ENCODE measurements at regions not wholly inside any gene's neighbourhood (a gene's known extent, or its start where the extent isn't known, plus 50 kb on each side); places are given as distances from the start of the nearest gene placed in this dataset.

DNA sequence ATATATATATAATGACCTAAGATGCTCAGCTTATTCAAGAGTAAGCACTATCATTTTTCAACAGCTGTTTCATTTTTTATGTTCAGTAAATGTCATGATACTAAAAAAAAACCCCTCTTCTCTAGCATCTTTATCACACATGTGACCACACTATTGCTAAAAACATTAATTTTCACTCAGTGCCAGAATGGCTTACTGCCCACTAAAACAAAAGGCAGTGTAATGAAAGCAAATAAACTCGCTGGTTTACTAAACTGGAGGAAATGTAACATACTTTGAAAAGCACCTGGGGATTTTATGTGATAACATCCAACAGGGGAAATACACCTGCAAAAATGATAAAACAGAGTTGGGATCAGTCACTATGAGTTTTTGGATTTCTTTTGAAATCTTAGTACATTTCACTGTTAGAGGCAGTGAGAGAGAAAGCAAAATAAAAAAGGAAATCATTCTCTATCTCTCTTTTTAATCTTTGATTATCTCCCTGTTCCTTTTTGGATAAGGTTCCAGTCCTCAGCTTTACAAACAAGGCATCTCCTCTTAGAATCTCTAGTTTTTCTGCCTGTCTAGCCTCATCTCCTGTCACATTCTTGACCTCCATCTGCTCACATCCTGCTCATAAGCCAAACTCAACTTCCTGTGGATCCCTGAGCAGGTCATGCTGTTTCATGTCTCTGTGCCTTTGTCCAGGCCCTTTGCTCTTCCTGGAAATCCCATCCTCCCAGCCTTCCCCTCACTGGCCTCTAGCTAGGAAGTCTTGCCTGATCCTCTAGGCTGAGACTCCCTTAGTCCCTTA lies 338.0 kb downstream of the MAN2A1 start:
- no peak for DNase-seq (ENCODE audit: low read depth in 4 of 4, low spot score in 3 of 4)

- DNase-seq (ENCODE audit: low read depth in 4 of 4, low spot score in 3 of 4) = no peak
Measured at GRCh38 chr5:110031402-110032140, 341.8 kb downstream of the MAN2A1 start.

DNA sequence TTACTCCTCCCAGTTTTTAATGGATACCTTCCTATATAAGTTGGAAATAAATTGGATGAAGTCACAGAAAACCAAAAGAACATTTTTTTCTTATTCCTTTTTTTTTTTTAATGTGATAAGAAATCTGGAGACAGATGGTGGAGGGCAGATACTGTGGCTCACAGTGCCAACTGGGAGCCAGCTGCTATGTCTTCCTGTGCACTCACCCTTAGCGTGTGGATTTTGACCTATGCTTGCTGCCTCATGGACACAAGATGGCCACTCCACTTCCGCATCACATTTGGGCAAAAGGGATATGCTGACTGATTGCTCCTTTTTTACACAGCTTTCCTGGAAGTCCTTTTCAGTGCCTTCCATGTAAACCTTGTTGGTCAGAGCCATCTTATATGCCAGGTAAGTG lies 342.6 kb downstream of the MAN2A1 start:
- no peak for DNase-seq (ENCODE audit: low read depth in 4 of 4, low spot score in 3 of 4)

GRCh38 chr5:110034056-110034600 lies 344.4 kb downstream of the MAN2A1 start:
- DNase-seq (ENCODE audit: low read depth in 4 of 4, low spot score in 3 of 4) = no peak

DNA sequence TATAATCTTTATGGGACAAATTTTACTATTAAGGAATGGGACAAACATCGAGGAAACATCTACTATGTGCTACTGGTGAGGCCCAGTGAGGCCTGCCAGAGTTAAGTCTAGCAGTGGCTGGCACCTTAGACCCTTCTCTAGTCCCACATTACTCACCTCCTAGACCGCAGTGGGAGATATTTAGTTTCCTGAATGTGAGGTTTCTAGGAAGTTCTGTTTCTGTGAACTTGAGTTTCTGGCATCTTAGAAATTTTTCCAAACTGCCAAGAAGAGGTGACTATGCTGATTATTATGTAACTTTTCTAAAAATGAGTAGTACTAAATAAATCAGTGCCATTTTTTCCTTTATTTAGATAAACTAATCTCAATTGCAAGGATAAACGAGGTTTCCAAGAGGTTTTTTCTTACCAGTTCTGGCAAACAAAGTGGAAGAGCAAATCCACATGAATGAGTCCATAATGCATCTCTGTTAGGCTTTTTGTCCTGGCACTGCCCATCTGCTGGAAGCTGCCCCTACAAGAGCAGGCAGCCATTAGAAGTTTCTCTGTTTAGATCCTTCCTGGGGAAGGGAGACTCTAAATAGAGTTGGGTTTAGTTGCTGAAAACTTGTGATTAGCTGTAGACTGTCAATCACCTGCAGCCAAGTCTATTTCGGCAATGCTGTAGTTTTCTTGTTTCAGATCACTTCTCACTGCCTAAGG lies 348.7 kb downstream of the MAN2A1 start:
- DNase-seq (ENCODE audit: low read depth in 4 of 4, low spot score in 3 of 4) = no peak

DNA sequence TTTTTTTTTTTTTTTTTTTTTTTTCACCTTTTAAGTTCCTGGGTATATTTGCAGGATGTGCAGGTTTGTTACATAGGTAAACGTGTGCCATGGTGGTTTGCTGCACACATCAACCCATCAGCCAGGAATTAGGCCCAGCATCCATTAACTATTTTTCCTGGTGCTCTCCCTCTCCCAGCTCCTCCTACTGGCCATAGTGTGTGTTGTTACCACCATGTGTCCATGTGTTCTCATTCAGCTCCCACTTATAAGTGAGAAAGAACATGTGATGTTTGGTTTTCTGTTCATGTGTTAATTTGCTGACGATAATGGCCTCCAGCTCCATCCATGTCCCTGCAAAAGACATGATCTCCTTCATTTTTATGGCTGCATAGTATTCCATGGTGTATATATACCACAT lies 350.5 kb downstream of the MAN2A1 start:
- DNase-seq (ENCODE audit: low read depth in 4 of 4, low spot score in 3 of 4) = no peak

DNA sequence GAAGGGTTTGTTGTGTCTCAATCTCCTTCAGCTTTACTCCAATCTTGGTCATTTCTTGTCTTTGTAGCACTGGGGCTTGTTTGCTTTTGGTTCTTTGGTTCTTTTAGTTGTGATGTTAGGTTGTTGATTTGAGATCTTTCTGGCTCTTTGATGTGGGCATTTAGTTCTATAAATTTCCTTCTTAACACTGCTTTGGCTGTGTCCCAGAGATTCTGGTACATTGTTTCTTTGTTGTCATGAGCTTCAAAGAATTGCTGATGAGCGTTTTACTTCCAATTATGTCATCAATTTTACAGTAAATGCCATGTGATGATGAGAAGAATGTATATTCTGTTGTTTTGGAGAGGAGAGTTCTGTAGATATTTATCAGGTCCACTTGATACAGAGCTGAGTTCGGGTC lies 353.3 kb downstream of the MAN2A1 start:
- DNase-seq (ENCODE audit: low read depth in 4 of 4, low spot score in 3 of 4) = no peak

- no peak for DNase-seq (ENCODE audit: low read depth in 4 of 4, low spot score in 3 of 4)
Measured at GRCh38 chr5:110045158-110045557, 355.4 kb downstream of the MAN2A1 start.

DNA sequence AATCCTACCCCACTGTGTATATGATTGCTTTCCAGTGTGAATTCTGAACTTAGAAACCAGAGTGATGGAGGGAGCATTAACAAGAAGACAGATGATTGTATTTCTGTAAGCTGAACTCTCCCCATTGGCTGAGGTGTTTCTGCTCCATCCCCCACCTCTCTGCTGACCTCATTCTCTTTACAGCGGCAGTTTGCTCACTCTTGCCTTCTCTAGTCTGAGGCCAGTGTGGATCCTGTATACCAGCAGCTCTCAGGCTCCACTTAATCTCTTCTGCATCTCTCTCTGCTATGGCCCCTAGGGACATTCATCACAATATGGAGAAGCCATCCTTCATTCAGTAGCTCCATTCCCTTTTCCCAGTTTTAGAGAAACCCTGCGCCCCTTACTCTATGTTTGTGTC lies 358.8 kb downstream of the MAN2A1 start:
- no peak for DNase-seq (ENCODE audit: low read depth in 4 of 4, low spot score in 3 of 4)

- no peak for DNase-seq (ENCODE audit: low read depth in 4 of 4, low spot score in 3 of 4)
Measured at GRCh38 chr5:110049816-110050215, 360.1 kb downstream of the MAN2A1 start.

GRCh38 chr5:110050640-110051345 lies 361.1 kb downstream of the MAN2A1 start:
- no peak for DNase-seq (ENCODE audit: low read depth in 4 of 4, low spot score in 3 of 4)

- DNase-seq (ENCODE audit: low read depth in 4 of 4, low spot score in 3 of 4) = no peak
Measured at GRCh38 chr5:110053205-110053604, 363.5 kb downstream of the MAN2A1 start.

DNA sequence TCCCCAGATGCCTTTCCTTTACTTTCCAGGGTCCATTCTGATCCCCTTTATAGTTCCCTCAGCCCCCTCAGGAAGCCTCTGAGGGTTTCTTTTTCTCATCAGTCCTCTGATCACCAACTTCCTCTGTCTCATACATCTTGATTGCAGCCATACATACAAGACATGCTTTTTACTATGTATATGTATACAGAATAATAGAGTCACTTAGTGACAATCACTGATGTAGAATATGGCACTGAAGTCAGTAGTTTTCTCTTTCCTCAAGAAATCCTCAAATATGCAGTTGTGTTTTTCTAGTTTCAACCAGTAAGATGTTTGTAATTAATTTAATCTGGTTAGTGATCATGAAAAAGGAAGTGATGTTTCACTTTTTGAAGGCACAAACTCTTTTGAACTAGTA lies 364.1 kb downstream of the MAN2A1 start:
- DNase-seq (ENCODE audit: low read depth in 4 of 4, low spot score in 3 of 4) = no peak

- DNase-seq (ENCODE audit: low read depth in 4 of 4, low spot score in 3 of 4) = peak; percentile 29 to 39 (median 32)
Measured at GRCh38 chr5:110054240-110054639, 364.5 kb downstream of the MAN2A1 start.

- no peak for DNase-seq (ENCODE audit: low read depth in 4 of 4, low spot score in 3 of 4)
Measured at GRCh38 chr5:110055302-110055701, 365.6 kb downstream of the MAN2A1 start.

GRCh38 chr5:110056580-110057114 lies 366.9 kb downstream of the MAN2A1 start:
- no peak for DNase-seq (ENCODE audit: low read depth in 4 of 4, low spot score in 3 of 4)

DNA sequence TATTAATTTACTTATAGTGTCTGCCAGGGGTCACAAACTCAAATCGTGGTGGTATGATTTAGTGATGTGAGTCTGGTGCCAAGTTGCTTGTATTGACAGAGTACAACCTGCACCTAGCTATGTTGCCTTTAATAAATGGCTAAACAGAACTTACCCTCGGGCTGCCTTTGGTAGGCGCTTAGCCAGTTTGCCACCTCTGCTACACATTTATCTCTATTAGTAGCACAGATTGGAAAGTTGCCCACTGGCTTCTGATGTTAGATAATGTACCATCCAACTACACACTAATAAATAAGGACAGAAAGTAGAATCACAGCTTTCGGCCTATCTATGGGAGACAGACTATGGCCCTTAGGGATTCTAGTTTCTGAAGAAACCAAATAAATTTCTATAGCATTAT lies 368.4 kb downstream of the MAN2A1 start:
- DNase-seq (ENCODE audit: low read depth in 4 of 4, low spot score in 3 of 4) = no peak

DNA sequence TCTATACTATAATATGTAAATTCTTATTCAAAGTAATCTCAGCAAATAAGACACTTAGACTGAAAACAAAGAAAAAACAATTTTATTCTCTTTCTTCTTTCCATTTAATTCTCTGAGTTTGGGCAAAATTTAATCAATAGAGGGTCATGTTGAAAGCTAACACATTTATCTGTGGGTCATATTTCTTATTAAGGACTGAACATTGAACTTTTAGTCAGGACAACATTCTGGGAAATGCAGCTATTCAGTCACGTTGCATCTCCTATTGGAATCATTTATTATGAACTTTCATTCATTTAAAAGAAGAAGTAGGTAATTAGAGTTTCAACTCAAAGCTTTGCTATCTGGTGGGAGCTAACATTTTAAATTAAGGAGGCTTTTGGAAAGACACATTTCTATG lies 372.5 kb downstream of the MAN2A1 start:
- DNase-seq (ENCODE audit: low read depth in 4 of 4, low spot score in 3 of 4) = no peak

GRCh38 chr5:110063640-110064602 lies 374.2 kb downstream of the MAN2A1 start:
- DNase-seq (ENCODE audit: low read depth in 4 of 4, low spot score in 3 of 4) = no peak

All from right renal pelvis (tissue), 4 donors.